Heart left ventricle (tissue), 16 donors: ENCODE measurements at regions not wholly inside any gene's neighbourhood (a gene's known extent, or its start where the extent isn't known, plus 50 kb on each side); places are given as distances from the start of the nearest gene placed in this dataset.
A peak's percentile ranks its signal among the peaks of the same experiment; 100 is the strongest.

Source experiments
- ATAC-seq, 4 donors: fragments of 200-7000 bp; cut with Tn5 transposase; one replicate each; pipeline ENCODE4 v1.9.1; 2020 to 2022; ENCODE audit warnings: moderate library complexity in 4 of 4, mild to moderate bottlenecking in 3 of 4, moderate number of reproducible peaks in 1 of 4
- DNase-seq, 5 donors: peaks; one replicate each; pipeline ENCODE4 v3.0.0-alpha.2; 2020
- H3K27ac ChIP-seq, 12 donors: fragments of 200-600 bp; sonication (generic) in 4 of 12; one replicate each; pipeline versions ENCODE4 v1.5.0 to v1.8.0; 2016 to 2022; ENCODE audit warnings: mild to moderate bottlenecking in 2 of 12
- H3K27me3 ChIP-seq, 9 donors: fragments of 200-600 bp; sonication (generic) in 2 of 9; one replicate each; pipeline versions ENCODE4 v1.5.1 to v1.8.0; 2016 to 2022; ENCODE audit warnings: mild to moderate bottlenecking in 3 of 9
- H3K36me3 ChIP-seq, 9 donors: fragments of 200-600 bp; sonication (generic) in 2 of 9; one replicate each; pipeline versions ENCODE4 v1.5.0 to v1.8.0; 2018 to 2022; ENCODE audit warnings: mild to moderate bottlenecking in 2 of 9
- H3K4me1 ChIP-seq, 12 donors: fragments of 200-600 bp; sonication (generic) in 4 of 12; one replicate each; pipeline versions ENCODE4 v1.5.0 to v1.8.0; 2016 to 2022; ENCODE audit warnings: mild to moderate bottlenecking in 3 of 12
- H3K4me3 ChIP-seq, 12 donors: fragments of 200-600 bp; sonication (generic) in 4 of 12; one replicate each; pipeline versions ENCODE4 v1.5.0 to v1.8.0; 2017 to 2022; ENCODE audit warnings: mild to moderate bottlenecking in 9 of 12, moderate library complexity in 4 of 12
- H3K9me3 ChIP-seq, 12 donors: fragments of 200-600 bp; sonication (generic) in 4 of 12; one replicate each; pipeline versions ENCODE4 v1.5.0 to v1.8.0; 2016 to 2022; ENCODE audit warnings: mild to moderate bottlenecking in 1 of 12
- POLR2A ChIP-seq, 2 donors: fragments of 450-650 bp; IDR thresholded peaks; one replicate each; pipeline ENCODE4 v1.6.1; 2017; ENCODE audit warnings: antibody characterized with exemption in 2 of 2, mild to moderate bottlenecking in 2 of 2, moderate library complexity in 2 of 2
- WGBS, 4 donors: extraction: QIAGEN DNeasy Blood & Tissue Kit in 2 of 4; methylation state at CpG; one replicate each; pipeline versions ENCODE4 v1.1.5 to v1.1.7; 2013 to 2018; 5-methylcytosine and 5-hydroxymethylcytosine counted together
- intact Hi-C, 10 donors: fragments of 100-400 bp; cut with DNase I; formaldehyde crosslinking; loops; one replicate each; pipeline versions ENCODE4 v1.11.1 to v1.14.2; 2022
- TF ChIP-seq, protein P1 (sequence below), 12 donors: fragments of 200-600 bp; sonication (generic) in 4 of 12; IDR thresholded peaks; one replicate each; pipeline versions ENCODE4 v1.5.0 to v1.8.0; 2018 to 2022; ENCODE audit warnings: antibody characterized with exemption in 12 of 12, mild to moderate bottlenecking in 5 of 12
- donor health status: ischemic (EF 13 %, LVEDD 7.1; RV severe dilation, severe dysfunction).
- donor health status: healthy with polysubstance abuse.
- donor health status: DM: no; HTN: yes; CAD: no.
- donor health status: DM: no; HTN: no; CAD: no.
- donor health status: ischemic (EF 25% LVEDD 6.9; RV normal size, moderate dysfunction).
- donor health status: ischemic (EF 25% LVEDD 5.7; RV mildly dilated, moderate dysfunction).
- donor health status: healthy.
- donor health status: DM: yes; HTN: yes; CAD: no.
- donor health status: ischemic (EF 35%, LVEDD 5.7; RV mildly dilated, moderate dysfunction).
- donor health status: nonischemic (EF 11% LVEDD 7.7; RV severe dilation, severe dysfunction).
- donor health status: DM: yes; HTN: yes; CAD: no.
- donor health status: PGD.
- donor health status: ischemic (EF 29% LVEDD 5.4; RV normal size, mild dysfunction).
- donor health status: nonischemic (EF 23%, LVEDD 6.1; RV moderate dilation, normal function).

DNA sequence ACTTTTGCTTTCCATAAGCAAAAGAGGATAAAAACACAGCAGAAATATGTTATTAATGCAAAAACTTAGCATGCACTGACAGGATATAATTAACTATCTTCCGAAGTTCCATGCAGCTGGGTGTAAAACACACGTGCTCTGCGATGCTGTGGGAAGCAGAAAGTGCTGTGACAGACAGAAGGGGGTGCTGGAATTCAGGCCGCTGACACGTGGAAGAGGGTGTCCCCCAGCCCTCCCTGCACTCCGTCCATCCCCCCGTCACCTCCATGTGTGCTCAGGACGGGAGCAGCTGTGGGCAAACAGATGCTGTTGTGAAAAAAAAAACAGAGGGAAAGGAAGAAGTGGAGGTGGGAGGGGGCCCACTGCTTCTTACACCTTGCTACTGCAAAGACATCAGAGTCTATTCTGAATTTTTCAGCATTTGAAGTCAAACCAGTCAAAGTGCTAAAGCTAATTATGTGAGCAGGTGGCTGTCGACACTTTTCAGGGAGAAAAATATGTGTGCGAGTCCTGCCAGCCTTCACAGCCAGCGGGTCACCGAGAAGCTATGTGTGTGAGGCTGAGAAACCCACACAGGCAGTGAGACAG is 175.9 kb upstream of the AFDN start:
- H3K9me3 ChIP-seq, result no peaks in the 10 kb centered on the region
- WGBS, 4 donors, result 40 to 52% (median 43%) methylated on average over 12 of the region's 12 CpGs
- TF ChIP-seq, protein P1, sequence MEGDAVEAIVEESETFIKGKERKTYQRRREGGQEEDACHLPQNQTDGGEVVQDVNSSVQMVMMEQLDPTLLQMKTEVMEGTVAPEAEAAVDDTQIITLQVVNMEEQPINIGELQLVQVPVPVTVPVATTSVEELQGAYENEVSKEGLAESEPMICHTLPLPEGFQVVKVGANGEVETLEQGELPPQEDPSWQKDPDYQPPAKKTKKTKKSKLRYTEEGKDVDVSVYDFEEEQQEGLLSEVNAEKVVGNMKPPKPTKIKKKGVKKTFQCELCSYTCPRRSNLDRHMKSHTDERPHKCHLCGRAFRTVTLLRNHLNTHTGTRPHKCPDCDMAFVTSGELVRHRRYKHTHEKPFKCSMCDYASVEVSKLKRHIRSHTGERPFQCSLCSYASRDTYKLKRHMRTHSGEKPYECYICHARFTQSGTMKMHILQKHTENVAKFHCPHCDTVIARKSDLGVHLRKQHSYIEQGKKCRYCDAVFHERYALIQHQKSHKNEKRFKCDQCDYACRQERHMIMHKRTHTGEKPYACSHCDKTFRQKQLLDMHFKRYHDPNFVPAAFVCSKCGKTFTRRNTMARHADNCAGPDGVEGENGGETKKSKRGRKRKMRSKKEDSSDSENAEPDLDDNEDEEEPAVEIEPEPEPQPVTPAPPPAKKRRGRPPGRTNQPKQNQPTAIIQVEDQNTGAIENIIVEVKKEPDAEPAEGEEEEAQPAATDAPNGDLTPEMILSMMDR (IDR thresholded peaks at IDR 0.05), result peak in 1 of 12 donors; percentile 12
- TF ChIP-seq POLR2A (IDR thresholded peaks at IDR 0.05), result no peak
- peaks cover 0 to 14% (median 0%) of the 10 kb centered on the region in 12 donors for H3K4me1 ChIP-seq
- H3K27me3 ChIP-seq, result no peaks in the 10 kb centered on the region
- no peak overlapping the region for H3K4me3 ChIP-seq
- ATAC-seq, result no peak
- H3K36me3 ChIP-seq, result no peaks in the 10 kb centered on the region
- intact Hi-C loops, result no loop called here
- H3K27ac ChIP-seq, result no peak overlapping the region
- DNase-seq, result no peak

DNA sequence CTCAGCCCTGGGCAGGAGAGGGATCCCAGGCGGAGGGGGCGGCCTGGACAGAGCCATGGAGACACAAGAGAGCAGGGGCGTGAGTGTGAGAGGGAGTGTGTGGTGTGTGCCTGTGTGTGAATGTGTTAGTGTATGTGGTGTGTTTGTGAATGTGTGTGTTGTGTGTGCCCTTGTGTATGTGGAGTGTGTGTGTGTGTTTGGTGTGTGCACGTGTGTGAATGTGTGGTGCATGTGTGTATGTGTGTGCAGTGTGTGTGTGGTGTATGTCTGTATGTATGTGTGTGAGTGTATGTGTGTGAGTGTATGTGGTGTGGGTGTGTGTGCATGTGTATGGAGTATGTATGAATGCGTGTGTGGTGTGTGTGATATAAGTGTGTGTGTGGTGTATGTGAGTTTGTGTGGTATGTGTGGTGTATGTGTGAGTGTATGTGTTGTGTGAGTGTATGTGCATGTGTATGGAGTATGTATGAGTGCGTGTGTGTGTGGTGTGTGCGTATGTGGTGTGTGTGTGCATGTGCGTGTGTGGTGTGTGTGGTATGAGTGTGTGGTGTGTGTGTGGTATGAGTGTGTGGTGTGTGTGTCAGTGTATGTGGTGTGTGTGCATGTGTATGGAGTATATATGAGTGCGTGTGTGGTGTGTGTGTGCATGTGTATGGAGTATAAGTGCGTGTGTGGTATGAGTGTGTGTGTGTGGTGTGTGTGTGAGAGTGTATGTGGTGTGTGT is 175.2 kb upstream of the AFDN start:
- DNase-seq, result no peak
- 75 to 83% (median 81%) methylated on average over 10 of the region's 10 CpGs for WGBS, 4 donors
- no peaks in the 10 kb centered on the region for H3K9me3 ChIP-seq
- no peak overlapping the region for H3K27ac ChIP-seq
- H3K4me1 ChIP-seq, result peaks cover 0 to 14% (median 0%) of the 10 kb centered on the region in 12 donors
- H3K27me3 ChIP-seq, result no peaks in the 10 kb centered on the region
- ATAC-seq, result peak in 2 of 4 donors; percentile 26 to 29
- TF ChIP-seq, protein P1 (IDR thresholded peaks at IDR 0.05), result no peak
- TF ChIP-seq POLR2A (IDR thresholded peaks at IDR 0.05), result no peak
- intact Hi-C loops, result no loop called here
- H3K4me3 ChIP-seq, result no peak overlapping the region
- no peaks in the 10 kb centered on the region for H3K36me3 ChIP-seq

DNA sequence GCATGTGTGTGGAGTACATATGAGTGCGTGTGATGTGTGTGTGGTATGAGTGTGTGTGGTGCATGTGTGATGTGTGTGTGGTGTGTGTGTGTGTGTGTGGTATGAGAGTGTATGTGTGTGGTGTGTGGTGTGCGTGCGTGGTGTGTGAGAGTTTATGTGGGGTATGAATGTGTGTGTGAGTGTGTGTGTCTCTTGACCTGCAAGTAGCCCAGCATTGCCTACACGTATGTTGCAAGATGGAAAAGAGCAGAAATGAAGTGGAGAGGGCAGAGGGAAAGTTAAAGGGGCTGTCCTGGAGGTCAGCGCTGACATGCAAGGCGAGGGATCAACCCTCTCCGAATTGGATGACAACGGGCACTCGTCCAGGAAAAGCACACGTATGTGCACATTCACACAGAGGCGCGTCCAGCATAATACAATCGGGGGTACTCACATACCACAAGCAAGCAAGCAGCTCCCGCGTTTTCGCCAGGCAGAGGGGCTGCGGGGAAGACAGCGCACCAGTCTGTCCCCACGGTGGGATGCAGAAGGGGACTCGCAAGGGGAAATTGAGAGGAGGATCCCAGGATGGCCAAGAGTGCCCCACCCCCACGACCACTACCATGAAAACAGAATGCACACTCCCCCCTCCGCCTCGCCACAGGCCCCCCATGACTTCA is 174.5 kb upstream of the AFDN start:
- Histone ChIP-seq H3K4me1 (peaks cover 0 to 14% (median 0%) of the 10 kb centered on the region in 12 donors), H3K9me3 (no peaks in the 10 kb centered on the region), H3K36me3 (no peaks in the 10 kb centered on the region), H3K27me3 (no peaks in the 10 kb centered on the region), H3K27ac (no peak overlapping the region), H3K4me3 (no peak overlapping the region)
- intact Hi-C loops, result no loop called here
- TF ChIP-seq POLR2A (IDR thresholded peaks at IDR 0.05), result no peak
- TF ChIP-seq, protein P1 (IDR thresholded peaks at IDR 0.05), result no peak
- WGBS, 4 donors, result 82 to 85% (median 83%) methylated on average over 23 of the region's 23 CpGs
- DNase-seq (no peak), ATAC-seq (no peak)

DNA sequence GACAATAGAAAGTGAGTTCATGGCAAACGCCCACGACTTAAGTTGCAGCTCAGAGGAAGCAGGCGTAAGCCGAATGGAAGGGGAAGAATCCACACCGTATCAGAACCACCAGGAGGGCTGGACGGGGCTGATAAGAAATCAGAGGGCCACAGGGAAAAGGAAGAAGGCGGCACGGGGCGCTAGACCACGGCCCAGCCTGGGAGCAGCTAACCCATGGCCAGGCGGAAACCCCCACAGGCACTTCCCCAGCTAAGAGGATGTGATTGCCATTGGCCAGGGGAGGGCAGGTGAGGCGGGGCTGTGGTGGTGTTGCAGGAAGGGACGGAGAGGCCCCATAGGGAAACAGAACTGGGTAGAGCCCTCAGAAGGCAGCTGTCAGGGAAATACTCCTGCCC is 174.0 kb upstream of the AFDN start:
- no peak for DNase-seq
- Histone ChIP-seq H3K36me3 (no peaks in the 10 kb centered on the region), H3K4me3 (no peak overlapping the region), H3K27me3 (no peaks in the 10 kb centered on the region), H3K4me1 (peaks cover 0 to 9% (median 0%) of the 10 kb centered on the region in 12 donors), H3K27ac (no peak overlapping the region), H3K9me3 (no peaks in the 10 kb centered on the region)
- intact Hi-C loops, result no loop called here
- 44 to 61% (median 53%) methylated on average over 13 of the region's 13 CpGs for WGBS, 4 donors
- ATAC-seq, result peak in 2 of 4 donors; percentile 43 to 56
- TF ChIP-seq, protein P1 (IDR thresholded peaks at IDR 0.05), result no peak
- no peak for TF ChIP-seq POLR2A (IDR thresholded peaks at IDR 0.05)
